HG03558 (cell line): ENCODE measurements at regions not wholly inside any gene's neighbourhood (a gene's known extent, or its start where the extent isn't known, plus 50 kb on each side); places are given as distances from the start of the nearest gene placed in this dataset.
"Not testable (repeated sequence)": the region's sequence is repeated elsewhere in the genome, so short reads cannot be mapped to it uniquely, and the experiment has no call there.

Experiments used
- ATAC-seq: cut with Tn5 transposase; IDR thresholded peaks from one replicate; pipeline ENCODE4 v1.9.1; 2021; ENCODE audit warnings: moderate number of reproducible peaks; ENCODE audit not compliant: unreplicated experiment; ENCODE audit errors: extremely low read depth

DNA sequence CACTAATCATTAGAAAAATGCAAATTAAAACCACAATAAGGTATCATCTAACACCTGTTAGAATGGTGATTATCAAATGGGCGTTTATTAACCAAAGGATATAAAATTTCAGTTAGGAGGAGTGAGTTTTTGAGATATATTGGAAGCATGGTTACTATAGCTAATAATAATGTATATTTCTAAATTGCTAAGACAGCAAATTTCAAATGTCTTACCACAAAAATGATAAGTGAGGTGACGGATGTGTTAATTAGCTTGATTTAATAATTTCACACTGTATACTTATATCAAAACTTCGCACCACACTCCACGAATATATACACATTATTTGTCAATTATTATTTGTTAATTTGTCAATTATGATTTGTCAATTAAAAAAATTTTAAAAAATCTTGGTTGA is 227.2 kb upstream of the DDX18 start:
- ATAC-seq: no peak

GRCh38 chr2:117603060-117603459 is 211.4 kb upstream of the DDX18 start:
- ATAC-seq: no peak

DNA sequence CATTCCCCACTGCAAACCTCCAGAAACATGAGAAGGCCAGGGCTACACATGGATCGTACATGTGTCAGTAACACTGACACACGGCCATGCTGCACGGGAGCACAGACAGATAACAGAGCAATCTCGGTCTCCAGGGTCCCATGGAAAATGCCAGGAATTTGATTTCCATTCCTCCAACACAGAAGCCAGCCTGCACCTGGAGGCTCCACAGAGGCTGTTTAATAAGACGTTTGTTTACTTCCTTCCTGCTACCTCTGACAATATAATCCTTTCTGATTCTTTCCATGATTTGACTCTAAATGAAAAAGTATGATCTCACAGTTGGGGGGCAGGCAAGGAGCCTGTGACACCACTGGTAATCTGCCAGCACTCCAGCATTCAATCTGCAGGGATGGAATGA is 210.9 kb upstream of the DDX18 start:
- ATAC-seq: no peak

- no peak for ATAC-seq
Observed at GRCh38 chr2:117607202-117607601, 207.3 kb upstream of the DDX18 start.

DNA sequence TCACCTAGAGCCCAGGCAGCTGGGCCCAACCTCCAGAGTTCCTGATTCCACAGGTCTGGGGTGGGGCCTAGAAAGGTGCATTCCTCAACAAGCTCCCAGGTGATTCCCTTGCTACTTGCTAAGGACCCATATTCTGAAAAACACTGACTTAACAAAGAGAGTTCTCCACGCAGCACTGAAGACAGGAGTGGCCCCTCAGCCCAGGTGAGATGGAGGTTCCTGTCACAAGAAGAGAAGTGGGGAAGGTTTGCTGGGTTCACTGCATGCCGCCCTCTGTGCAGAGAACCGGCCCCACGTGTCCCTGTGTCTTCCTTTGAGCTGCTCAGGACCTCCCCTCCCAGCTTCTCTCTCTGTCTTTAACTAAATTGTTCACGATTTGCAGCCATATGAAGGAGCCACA is 201.4 kb upstream of the DDX18 start:
- no peak for ATAC-seq

GRCh38 chr2:117614296-117614695 is 200.2 kb upstream of the DDX18 start:
- ATAC-seq: no peak

DNA sequence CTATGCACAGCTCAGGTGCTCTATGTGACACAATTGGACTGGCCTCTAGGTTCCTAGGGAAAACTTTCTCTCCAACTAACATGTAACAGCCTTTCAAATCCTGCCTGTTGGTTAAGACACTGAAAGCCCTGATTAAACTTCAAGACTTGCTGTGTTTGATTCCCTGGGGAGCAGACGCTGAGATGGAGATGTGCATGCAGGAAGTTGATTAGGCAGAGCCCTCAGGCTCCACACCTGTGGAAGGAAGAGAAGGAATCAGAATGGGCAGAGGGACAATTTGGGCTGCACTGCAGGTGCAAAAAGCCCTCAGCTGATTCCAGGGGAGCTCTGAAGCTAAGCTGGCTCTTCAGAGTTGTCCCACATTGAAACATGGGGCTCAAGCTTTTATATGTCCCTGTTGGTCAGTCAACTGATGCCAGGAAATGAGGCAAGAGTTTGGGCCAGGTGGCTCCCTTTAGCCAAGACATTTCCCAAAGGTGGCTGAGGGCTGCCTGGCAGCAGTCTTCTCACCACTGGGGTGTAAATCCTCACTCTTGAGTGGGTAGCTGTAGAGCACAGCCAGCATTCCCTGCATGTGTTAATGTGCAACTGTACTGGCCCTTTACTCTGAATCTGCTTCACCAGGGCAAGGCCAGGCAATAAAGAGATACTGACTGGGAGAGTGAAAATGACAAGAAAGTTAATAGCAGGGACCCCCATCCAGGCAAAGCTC is 199.5 kb upstream of the DDX18 start:
- no peak for ATAC-seq

GRCh38 chr2:117618607-117619006 is 195.9 kb upstream of the DDX18 start:
- ATAC-seq: no peak

GRCh38 chr2:117621326-117621725 is 193.2 kb upstream of the DDX18 start:
- ATAC-seq: no peak

- not testable (repeated sequence) for ATAC-seq
Observed at GRCh38 chr2:117623175-117623574, 191.3 kb upstream of the DDX18 start.

GRCh38 chr2:117631152-117631945 is 183.1 kb upstream of the DDX18 start:
- no peak for ATAC-seq

- no peak for ATAC-seq
Observed at GRCh38 chr2:117635481-117635880, 179.0 kb upstream of the DDX18 start.

GRCh38 chr2:117639401-117639800 is 175.1 kb upstream of the DDX18 start:
- no peak for ATAC-seq

- no peak for ATAC-seq
Observed at GRCh38 chr2:117644403-117644802, 170.1 kb upstream of the DDX18 start.

DNA sequence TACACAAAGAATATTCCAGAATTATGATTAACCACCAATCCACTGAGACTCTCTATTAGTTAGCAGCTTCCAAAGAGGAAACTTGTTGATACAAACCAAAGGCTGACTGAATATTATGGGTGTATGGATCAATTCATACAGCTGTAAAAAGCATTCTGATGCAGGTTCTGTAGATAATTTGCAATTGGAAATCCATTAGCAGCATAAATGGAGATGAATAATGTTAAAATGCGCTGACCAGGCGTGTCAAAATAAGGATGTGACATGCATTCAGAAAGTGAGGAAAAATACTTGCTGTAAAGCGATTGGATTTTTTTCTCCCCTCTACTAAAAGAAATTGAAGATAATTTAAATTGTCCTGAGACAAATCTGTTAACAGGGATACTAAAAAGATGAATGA is 169.0 kb upstream of the DDX18 start:
- ATAC-seq: no peak

DNA sequence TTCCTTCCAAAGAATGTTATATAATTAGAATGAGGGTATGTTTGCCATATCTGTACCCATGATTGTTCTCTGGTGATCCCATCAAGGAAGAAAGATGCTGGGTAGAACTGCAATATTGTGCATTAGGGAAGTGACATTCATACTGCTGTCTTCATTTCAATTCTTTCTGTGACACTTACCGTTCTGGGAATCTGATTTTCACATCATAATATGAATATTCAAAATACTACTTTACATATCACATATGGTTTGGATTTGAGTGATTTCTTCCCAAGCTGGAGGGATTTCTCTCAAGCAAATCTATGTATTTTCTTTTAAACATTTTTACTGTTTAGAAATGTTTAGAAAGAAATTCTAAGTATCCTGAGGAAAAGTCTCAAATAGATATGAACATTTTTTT is 168.4 kb upstream of the DDX18 start:
- no peak for ATAC-seq

GRCh38 chr2:117646872-117647271 is 167.6 kb upstream of the DDX18 start:
- ATAC-seq: no peak

DNA sequence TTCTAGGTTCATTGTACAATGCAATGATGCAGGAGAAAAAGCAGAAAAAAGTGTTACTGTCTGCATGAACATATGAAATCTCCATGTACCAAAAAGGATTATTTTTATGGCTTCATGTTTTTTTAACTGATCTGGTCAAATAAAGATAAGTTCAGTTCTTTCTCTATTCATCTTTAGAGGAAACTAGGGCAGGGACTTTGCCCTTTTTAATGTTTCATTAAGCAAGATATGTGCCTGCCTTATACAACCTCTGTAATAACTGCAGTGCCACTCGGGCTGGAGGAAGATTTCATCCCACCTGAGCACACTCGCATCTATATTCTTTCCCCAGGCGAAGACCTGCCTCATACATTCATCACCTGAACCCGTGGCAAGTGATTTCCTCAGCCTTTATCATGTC is 157.9 kb upstream of the DDX18 start:
- no peak for ATAC-seq

- ATAC-seq: no peak
Observed at GRCh38 chr2:117661619-117662018, 152.9 kb upstream of the DDX18 start.

DNA sequence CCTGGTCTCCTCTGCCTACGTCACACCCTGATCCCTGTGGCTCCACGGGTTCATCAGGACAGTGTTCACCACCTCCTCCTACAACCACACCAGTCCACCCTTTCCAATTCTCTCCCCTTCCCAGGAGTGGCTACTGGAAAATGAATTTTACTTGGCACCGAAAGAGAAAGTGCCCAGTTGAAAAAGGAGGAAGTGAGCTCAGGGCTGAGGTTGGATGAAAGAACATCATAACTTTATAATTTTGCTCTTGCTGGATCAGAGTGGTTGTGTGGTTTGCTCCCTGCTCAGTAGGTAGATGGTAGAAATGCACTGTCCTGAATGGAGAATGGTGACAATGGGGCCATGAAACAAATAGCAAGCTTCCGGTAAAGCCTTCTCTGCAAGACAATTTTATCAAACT is 140.3 kb upstream of the DDX18 start:
- no peak for ATAC-seq

- no peak for ATAC-seq
Observed at GRCh38 chr2:117679952-117680351, 134.5 kb upstream of the DDX18 start.

DNA sequence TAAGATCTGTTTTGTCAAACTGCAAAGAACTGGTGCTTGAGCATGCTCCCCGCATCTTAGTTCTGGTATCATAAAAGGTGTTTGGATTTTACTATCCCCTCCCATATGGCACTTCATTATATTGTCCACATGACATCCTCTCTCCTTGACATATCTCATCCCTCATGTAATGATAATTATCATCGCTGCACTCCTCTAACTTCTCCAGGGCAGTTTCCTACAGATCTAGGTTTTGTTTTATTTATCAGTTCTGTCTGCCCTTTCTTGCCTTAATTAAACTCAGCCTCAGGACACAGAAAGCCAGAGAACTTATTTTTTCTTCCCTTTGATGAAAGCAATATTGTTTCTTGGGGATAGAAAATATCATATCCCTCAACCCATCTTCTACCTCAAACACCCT is 129.6 kb upstream of the DDX18 start:
- ATAC-seq: no peak
